Body of pancreas (tissue), 4 donors: ENCODE measurements at regions not wholly inside any gene's neighbourhood (a gene's known extent, or its start where the extent isn't known, plus 50 kb on each side); places are given as distances from the start of the nearest gene placed in this dataset.
A peak's percentile ranks its signal among the peaks of the same experiment; 100 is the strongest.

Experiments used
- ATAC-seq: fragments of 150-250 bp; one replicate; pipeline ENCODE4 v1.9.1; 2016
- DNase-seq, 4 donors: peaks; one replicate each; pipeline ENCODE4 v3.0.0-alpha.2; 2019
- H3K27ac ChIP-seq, 4 donors: fragments of 200-600 bp; sonication (generic); 1 replicate in 3 of 4; 2 replicates in 1 of 4; pipeline versions ENCODE4 v1.5.1 to v1.6.1; 2016 to 2019; ENCODE audit warnings: mild to moderate bottlenecking in 1 of 4, mixed read lengths in 1 of 4, moderate library complexity in 1 of 4
- H3K27me3 ChIP-seq, 2 donors: fragments of 200-600 bp; sonication (generic); one replicate each; pipeline ENCODE4 v1.6.0; 2016; ENCODE audit warnings: mild to moderate bottlenecking in 1 of 2
- H3K36me3 ChIP-seq, 2 donors: fragments of 200-600 bp; sonication (generic); replicated peaks in 1 of 2; 2 replicates each; pipeline ENCODE4 v1.5.1; 2016; ENCODE audit warnings: low read depth in 2 of 2; ENCODE audit not compliant: insufficient read depth in 1 of 2
- H3K4me1 ChIP-seq: fragments of 200-600 bp; sonication (generic); one replicate; pipeline ENCODE4 v1.6.0; 2016
- H3K4me3 ChIP-seq, 2 donors: fragments of 200-600 bp; sonication (generic); 1 replicate in 1 of 2; 2 replicates in 1 of 2; pipeline ENCODE4 v1.5.1; 2016 to 2019
- H3K9me3 ChIP-seq, 3 donors: fragments of 200-600 bp; sonication (generic); 1 replicate in 2 of 3; 2 replicates in 1 of 3; pipeline ENCODE4 v1.5.1; 2016
- CTCF ChIP-seq, 7 experiments: fragments of 450-650 bp in 4 of 7; fragments of 200-600 bp in 3 of 7; sonication (generic) in 3 of 7; IDR thresholded peaks; one replicate each; pipeline ENCODE4 v1.5.1; 2016 to 2019; ENCODE audit warnings: antibody characterized with exemption in 7 of 7
- POLR2A ChIP-seq, 3 donors: fragments of 450-650 bp; IDR thresholded peaks; one replicate each; pipeline ENCODE4 v1.6.1; 2016; ENCODE audit warnings: antibody characterized with exemption in 3 of 3, mild to moderate bottlenecking in 2 of 3
- WGBS, 2 donors: methylation state at CpG; one replicate each; pipeline ENCODE4 v1.1.5; 2017; 5-methylcytosine and 5-hydroxymethylcytosine counted together
- intact Hi-C: fragments of 100-400 bp; cut with DNase I; formaldehyde crosslinking; loops from one replicate; pipeline ENCODE4 v1.15.1; 2023

GRCh38 chr10:78948621-78949030 is 120.1 kb upstream of the ZMIZ1 start:
- Histone ChIP-seq H3K27me3 (no peaks in the 10 kb centered on the region), H3K4me3 (no peak overlapping the region), H3K36me3 (no peaks in the 10 kb centered on the region), H3K4me1 (peaks cover 18% of the 10 kb centered on the region), H3K27ac (no peak overlapping the region), H3K9me3 (no peaks in the 10 kb centered on the region)
- intact Hi-C loops: no loop called here
- DNase-seq (no peak), ATAC-seq (no peak)
- 84 to 94% methylated on average over 6 of the region's 6 CpGs for WGBS, 2 donors
- no peak for TF ChIP-seq POLR2A (IDR thresholded peaks at IDR 0.05)
- TF ChIP-seq CTCF (IDR thresholded peaks at IDR 0.05): no peak

DNA sequence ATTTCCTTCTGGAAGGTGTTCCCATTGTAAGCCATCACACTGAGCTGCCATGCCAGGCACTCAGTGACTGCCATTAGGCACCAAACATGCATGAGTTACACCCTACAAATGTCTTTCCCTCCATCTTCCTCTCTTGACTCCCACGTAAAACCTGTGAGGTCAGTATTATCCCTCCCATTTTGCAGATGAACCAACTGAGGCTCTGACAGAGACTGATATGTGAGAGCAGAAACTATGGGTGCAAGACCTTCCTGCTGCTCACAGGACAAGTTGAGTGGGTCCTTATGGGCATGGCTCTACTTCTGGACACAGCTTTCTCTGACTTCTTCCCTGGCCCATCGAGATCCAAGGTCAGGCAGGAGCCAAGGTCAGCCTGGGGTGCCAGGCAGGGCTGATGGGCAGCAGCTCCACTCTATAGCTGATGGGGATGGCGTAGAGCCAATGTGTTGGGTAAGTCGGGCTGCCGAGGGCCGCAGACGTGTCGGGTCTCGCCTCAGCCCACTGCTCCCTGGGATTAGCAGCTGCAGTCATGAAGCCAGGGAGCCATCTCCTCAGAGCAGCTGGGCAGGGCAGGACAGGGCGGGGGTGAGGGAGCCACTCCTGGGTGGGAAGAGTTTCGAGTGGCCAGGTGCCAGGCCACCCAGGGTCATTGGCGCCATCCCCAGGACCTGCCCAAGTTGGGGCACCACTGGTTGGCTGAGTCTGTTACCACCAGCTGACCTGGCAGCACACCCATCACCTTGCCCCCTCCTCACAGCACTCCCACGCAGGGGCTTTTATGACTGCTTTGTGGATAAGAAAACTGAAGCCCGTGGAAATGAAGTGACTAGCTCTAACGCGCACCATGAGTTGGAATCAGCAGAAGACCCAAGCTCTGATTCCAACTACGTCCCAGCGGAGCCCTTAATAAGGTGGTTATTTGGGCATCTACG is 117.8 kb upstream of the ZMIZ1 start:
- H3K27ac ChIP-seq: peak overlapping the region in 2 of 4 donors; percentile 39
- H3K4me1 ChIP-seq: peaks cover 18% of the 10 kb centered on the region
- TF ChIP-seq CTCF (IDR thresholded peaks at IDR 0.05) (no peak), POLR2A (IDR thresholded peaks at IDR 0.05) (no peak)
- intact Hi-C loops: no loop called here
- peak; percentile 38 for ATAC-seq
- 70 to 81% methylated on average over 11 to 18 of the region's 19 CpGs for WGBS, 2 donors
- H3K36me3 ChIP-seq: no peaks in the 10 kb centered on the region
- H3K9me3 ChIP-seq: no peaks in the 10 kb centered on the region
- no peaks in the 10 kb centered on the region for H3K27me3 ChIP-seq
- DNase-seq: peak in 2 of 4 donors; percentile 33 to 51
- no peak overlapping the region for H3K4me3 ChIP-seq

GRCh38 chr10:78952030-78952429 is 116.7 kb upstream of the ZMIZ1 start:
- ATAC-seq (peak; percentile 59), DNase-seq (no peak)
- H3K36me3 ChIP-seq: no peaks in the 10 kb centered on the region
- WGBS, 2 donors: 79 to 83% methylated on average over 4 of the region's 4 CpGs
- H3K4me3 ChIP-seq: no peak overlapping the region
- TF ChIP-seq POLR2A (IDR thresholded peaks at IDR 0.05) (no peak), CTCF (IDR thresholded peaks at IDR 0.05) (no peak)
- H3K27me3 ChIP-seq: no peaks in the 10 kb centered on the region
- H3K4me1 ChIP-seq: peaks cover 18% of the 10 kb centered on the region
- intact Hi-C loops: no loop called here
- peak overlapping the region in 2 of 4 donors; percentile 14 to 39 for H3K27ac ChIP-seq
- H3K9me3 ChIP-seq: no peaks in the 10 kb centered on the region

- peak; percentile 11 for ATAC-seq
- 68 to 85% methylated on average over 4 to 6 of the region's 6 CpGs for WGBS, 2 donors
- DNase-seq: peak in 1 of 4 donors; percentile 29
These were observed 116.1 kb upstream of the ZMIZ1 start for GRCh38 chr10:78952686-78953085.

More at GRCh38 chr10:78952686-78953085, 116.1 kb upstream of the ZMIZ1 start:
- Histone ChIP-seq H3K4me1 (peaks cover 18% of the 10 kb centered on the region), H3K27ac (no peak overlapping the region), H3K4me3 (no peak overlapping the region), H3K36me3 (no peaks in the 10 kb centered on the region), H3K9me3 (no peaks in the 10 kb centered on the region), H3K27me3 (no peaks in the 10 kb centered on the region)
- intact Hi-C loops: no loop called here
- TF ChIP-seq CTCF (IDR thresholded peaks at IDR 0.05): no peak
- TF ChIP-seq POLR2A (IDR thresholded peaks at IDR 0.05): no peak
